GM23338 (cell line): ENCODE measurements at regions not wholly inside any gene's neighbourhood (a gene's known extent, or its start where the extent isn't known, plus 50 kb on each side); places are given as distances from the start of the nearest gene placed in this dataset.

Experiments used
- ATAC-seq: fragments of 200-7000 bp; cut with Tn5 transposase; 3 replicates; pipeline ENCODE4 v1.9.1; 2020
- DNase-seq: peaks from one replicate; pipeline ENCODE4 v3.0.0-alpha.2; 2015; ENCODE audit warnings: low spot score
- H2AFZ ChIP-seq: fragments of 200-600 bp; sonication (generic); 2 replicates; pipeline ENCODE4 v1.8.0; 2016; ENCODE audit warnings: antibody characterized with exemption, mild to moderate bottlenecking, moderate library complexity
- H3F3A ChIP-seq: fragments of 200-600 bp; sonication (generic); replicated peaks from 2 replicates; pipeline ENCODE4 v1.8.0; 2017; ENCODE audit warnings: antibody characterized with exemption, mixed run types, low read depth
- H3K27ac ChIP-seq: fragments of 200-600 bp; sonication (generic); 2 replicates; pipeline ENCODE4 v1.6.1; 2016; ENCODE audit warnings: low read depth
- H3K27me3 ChIP-seq: fragments of 200-600 bp; sonication (generic); 2 replicates; pipeline ENCODE4 v1.8.0; 2016; ENCODE audit warnings: mild to moderate bottlenecking, mixed run types, moderate library complexity; ENCODE audit not compliant: insufficient read depth
- H3K36me3 ChIP-seq: fragments of 200-600 bp; sonication (generic); 2 replicates; pipeline ENCODE4 v1.8.0; 2016; ENCODE audit warnings: mild to moderate bottlenecking; ENCODE audit not compliant: insufficient read depth
- H3K4me1 ChIP-seq: fragments of 200-600 bp; sonication (generic); 2 replicates; pipeline ENCODE4 v1.8.0; 2016; ENCODE audit warnings: mild to moderate bottlenecking, moderate library complexity; ENCODE audit not compliant: insufficient read depth
- H3K4me2 ChIP-seq: fragments of 200-600 bp; sonication (generic); 2 replicates; pipeline ENCODE4 v1.7.1; 2017; ENCODE audit warnings: mixed run types
- H3K4me3 ChIP-seq: fragments of 200-600 bp; sonication (generic); 2 replicates; pipeline ENCODE4 v1.6.1; 2016; ENCODE audit warnings: mixed run types
- H3K79me2 ChIP-seq: fragments of 200-600 bp; sonication (generic); replicated peaks from 2 replicates; pipeline ENCODE4 v1.8.0; 2017; ENCODE audit warnings: mild to moderate bottlenecking; ENCODE audit not compliant: insufficient read depth
- H3K9me2 ChIP-seq: fragments of 200-600 bp; sonication (generic); 2 replicates; pipeline ENCODE4 v1.8.0; 2017; ENCODE audit not compliant: insufficient read depth
- H4K20me1 ChIP-seq: fragments of 200-600 bp; sonication (generic); replicated peaks from 2 replicates; pipeline ENCODE4 v1.8.0; 2017; ENCODE audit warnings: mild to moderate bottlenecking; ENCODE audit not compliant: insufficient read depth
- H3K27ac Mint-ChIP-seq: 2 replicates; pipeline ENCODE4 v1.8.0; 2020; ENCODE audit warnings: inconsistent platforms, mild to moderate bottlenecking, moderate library complexity, mixed read lengths
- H3K27me3 Mint-ChIP-seq: 3 replicates; pipeline ENCODE4 v1.8.0; 2022; ENCODE audit warnings: low read depth, mild to moderate bottlenecking, moderate library complexity, mixed read lengths, inconsistent platforms; ENCODE audit not compliant: insufficient read depth, poor library complexity
- H3K36me3 Mint-ChIP-seq: 3 replicates; pipeline ENCODE4 v1.8.0; 2021; ENCODE audit warnings: low read depth, mild to moderate bottlenecking, inconsistent platforms, moderate library complexity, mixed read lengths
- H3K4me1 Mint-ChIP-seq: 3 replicates; pipeline ENCODE4 v1.8.0; 2020; ENCODE audit warnings: mild to moderate bottlenecking, inconsistent platforms, mixed read lengths
- H3K4me3 Mint-ChIP-seq: 3 replicates; pipeline ENCODE4 v1.8.0; 2021; ENCODE audit warnings: moderate library complexity, mild to moderate bottlenecking, inconsistent platforms, mixed read lengths
- H3K9me3 Mint-ChIP-seq: 3 replicates; pipeline ENCODE4 v1.8.0; 2020; ENCODE audit warnings: moderate library complexity, mild to moderate bottlenecking, inconsistent platforms, mixed read lengths
- CREB1 ChIP-seq: fragments of 250-450 bp; sonication (Bioruptor Pico); IDR thresholded peaks from 2 replicates; pipeline ENCODE4 v1.5.0; 2020; ENCODE audit warnings: low read depth, mild to moderate bottlenecking, moderate library complexity
- CTCF ChIP-seq, 2 experiments: fragments of 200-600 bp in 1 of 2; sonication (generic) in 1 of 2; conservative IDR thresholded peaks; 2 replicates each; pipeline versions ENCODE4 v1.5.1 to v1.6.1; 2016 to 2017; ENCODE audit warnings: antibody characterized with exemption in 2 of 2, low read depth in 2 of 2, mild to moderate bottlenecking in 2 of 2, moderate library complexity in 1 of 2
- ETS1 ChIP-seq: IDR thresholded peaks from 2 replicates; pipeline ENCODE4 v1.6.1; 2016; ENCODE audit warnings: antibody characterized with exemption
- EZH2 ChIP-seq: fragments of 200-600 bp; sonication (generic); IDR thresholded peaks from one replicate; pipeline ENCODE4 v1.8.0; 2017; ENCODE audit warnings: antibody characterized with exemption, mild to moderate bottlenecking, low read depth; ENCODE audit not compliant: unreplicated experiment
- EZH2phosphoT487 ChIP-seq: fragments of 200-600 bp; sonication (generic); IDR thresholded peaks from one replicate; pipeline ENCODE4 v1.8.1; 2018; ENCODE audit warnings: antibody characterized with exemption; ENCODE audit not compliant: unreplicated experiment
- JUNB ChIP-seq: IDR thresholded peaks from one replicate; pipeline ENCODE4 v1.6.1; 2016; ENCODE audit warnings: antibody characterized with exemption; ENCODE audit not compliant: unreplicated experiment
- NANOG ChIP-seq: IDR thresholded peaks from 2 replicates; pipeline ENCODE4 v1.6.1; 2016; ENCODE audit warnings: antibody characterized with exemption, borderline replicate concordance
- POLR2AphosphoS5 ChIP-seq: IDR thresholded peaks from 2 replicates; pipeline ENCODE4 v1.6.1; 2016; ENCODE audit warnings: antibody characterized with exemption, low read depth
- REST ChIP-seq: IDR thresholded peaks from one replicate; pipeline ENCODE4 v1.6.1; 2018; ENCODE audit warnings: antibody characterized with exemption; ENCODE audit not compliant: unreplicated experiment
- STAT1 ChIP-seq: IDR thresholded peaks from one replicate; pipeline ENCODE4 v1.6.1; 2016; ENCODE audit warnings: antibody characterized with exemption; ENCODE audit not compliant: unreplicated experiment
- ZNF114 ChIP-seq: fragments of 250-450 bp; sonication (Bioruptor Pico); IDR thresholded peaks from 2 replicates; pipeline ENCODE4 v1.5.0; 2020; ENCODE audit warnings: mild to moderate bottlenecking, moderate library complexity
- ZNF331 ChIP-seq: fragments of 250-450 bp; sonication (Bioruptor Pico); IDR thresholded peaks from 2 replicates; pipeline ENCODE4 v1.5.0; 2020; ENCODE audit warnings: low read depth, mild to moderate bottlenecking, moderate library complexity
- ZNF462 ChIP-seq: fragments of 250-450 bp; sonication (Bioruptor Pico); IDR thresholded peaks from 2 replicates; pipeline ENCODE4 v1.5.0; 2020; ENCODE audit warnings: mild to moderate bottlenecking, moderate library complexity

GRCh38 chr14:48744202-48744601, 842.0 kb downstream of the RPS29 start:
- Mint-ChIP-seq H3K9me3 (no peaks in the 10 kb centered on the region), H3K27me3 (peaks cover 1% of the 10 kb centered on the region), H3K4me1 (no peaks in the 10 kb centered on the region; the same call in 2 of the 3 replicates), H3K36me3 (no peaks in the 10 kb centered on the region), H3K4me3 (no peak overlapping the region), H3K27ac (no peak overlapping the region)
- peaks cover 8% of the 10 kb centered on the region; the same call in 1 of the 2 replicates for H3K4me1 ChIP-seq
- no peak for TF ChIP-seq ZNF331 (CRISPR knock-in tag)
- no peak for TF ChIP-seq STAT1
- no peak for TF ChIP-seq EZH2phosphoT487
- TF ChIP-seq ETS1: no peak
- TF ChIP-seq CREB1: no peak
- TF ChIP-seq CTCF (conservative IDR thresholded peaks at IDR 0.05; ENCODE audit: low read depth in 2 of 2): no peak
- no peak for TF ChIP-seq POLR2AphosphoS5
- TF ChIP-seq JUNB: no peak
- TF ChIP-seq NANOG: no peak
- no peak for TF ChIP-seq EZH2
- no peak for TF ChIP-seq ZNF114
- TF ChIP-seq ZNF462 (CRISPR knock-in tag): no peak
- TF ChIP-seq REST: no peak
- no peak overlapping the region for H2AFZ ChIP-seq
- H3K9me2 ChIP-seq: peaks cover 11% of the 10 kb centered on the region
- H3K4me2 ChIP-seq: no peak overlapping the region
- no peak overlapping the region for H3K27ac ChIP-seq
- no peaks in the 10 kb centered on the region for H4K20me1 ChIP-seq
- H3F3A ChIP-seq: no peaks in the 10 kb centered on the region
- ATAC-seq: no peak
- no peaks in the 10 kb centered on the region for H3K27me3 ChIP-seq
- no peak overlapping the region for H3K4me3 ChIP-seq
- DNase-seq: no peak
- no peaks in the 10 kb centered on the region for H3K36me3 ChIP-seq
- no peaks in the 10 kb centered on the region for H3K79me2 ChIP-seq
